ENCODE measurements at regions not wholly inside any gene's neighbourhood (a gene's known extent, or its start where the extent isn't known, plus 50 kb on each side); places are given as distances from the start of the nearest gene placed in this dataset.

DNA sequence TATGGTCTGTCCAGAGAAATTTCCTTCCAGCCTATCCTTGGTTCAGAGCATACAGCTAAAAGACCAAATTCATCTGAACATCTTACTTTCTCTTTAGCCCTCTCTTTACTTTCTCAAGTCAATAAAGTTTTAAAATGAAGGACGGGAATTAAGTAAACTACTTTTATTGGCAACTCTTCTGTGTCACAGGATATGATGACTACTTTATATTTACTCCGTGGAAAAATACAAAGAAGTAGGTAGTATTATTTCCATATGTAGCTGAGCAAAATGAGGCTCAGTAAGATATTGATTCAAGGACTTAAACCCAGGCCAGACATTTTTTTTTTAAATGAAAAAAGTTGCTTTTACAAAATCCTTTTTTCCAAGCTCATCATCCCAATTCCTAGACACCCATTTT lies 151.2 kb upstream of the DPYD start:
- no peak for TF ChIP-seq CTCF (IDR thresholded peaks at IDR 0.05)
- TF ChIP-seq EZH2phosphoT487 (IDR thresholded peaks at IDR 0.05): no peak
- no peak for TF ChIP-seq EZH2 (IDR thresholded peaks at IDR 0.05)

Measured in neural progenitor cell (in vitro differentiated cells).